Caco-2 (cell line): ENCODE measurements at regions not wholly inside any gene's neighbourhood (a gene's known extent, or its start where the extent isn't known, plus 50 kb on each side); places are given as distances from the start of the nearest gene placed in this dataset.
"Not testable (repeated sequence)": the region's sequence is repeated elsewhere in the genome, so short reads cannot be mapped to it uniquely, and the experiment has no call there.

Experiments
- BruUV-seq: library from RNA; stranded (reverse); fragments of 400-500 nt; replicated peaks from 2 replicates; lab custom pipeline; 2021; lab: Mats Ljungman, UMichigan
- CTCF ChIA-PET: fragments of 300-600 bp; sonication (Branson Sonifier 250); formaldehyde crosslinking; loops from one replicate; lab custom pipeline; 2022; ENCODE audit warnings: antibody characterized with exemption; lab: Charles Lee
- POLR2A ChIA-PET: fragments of 300-600 bp; sonication (Branson Sonifier 250); formaldehyde crosslinking; loops from one replicate; lab custom pipeline; 2022; ENCODE audit warnings: antibody characterized with exemption; lab: Charles Lee
- DNase-seq, 2 experiments: peaks; one replicate each; pipeline versions ENCODE4 v3.0.0 to v3.0.0-alpha.2; 2020 to 2022
- H3K27me3 ChIP-seq: replicated peaks from 2 replicates; pipeline ENCODE4 v1.6.0; 2011; ENCODE audit warnings: low read length; ENCODE audit not compliant: control insufficient read depth, insufficient read depth
- H3K36me3 ChIP-seq: 2 replicates; pipeline ENCODE4 v1.5.1; 2011; ENCODE audit warnings: low read length; ENCODE audit not compliant: control insufficient read depth, insufficient read depth
- H3K4me1 ChIP-seq: fragments of 250-450 bp; sonication (Bioruptor Pico); 2 replicates; pipeline ENCODE4 v1.5.1; 2020; ENCODE audit warnings: mild to moderate bottlenecking
- H3K4me3 ChIP-seq: 2 replicates; pipeline ENCODE4 v1.5.1; 2011; ENCODE audit warnings: low read depth, mild to moderate bottlenecking, control low read depth, low read length
- H3K9me3 ChIP-seq: fragments of 250-450 bp; sonication (Bioruptor Pico); 2 replicates; pipeline ENCODE4 v1.5.1; 2020; ENCODE audit warnings: mild to moderate bottlenecking, moderate library complexity
- H3K27ac Mint-ChIP-seq: one replicate; pipeline ENCODE4 v1.8.0; 2022; ENCODE audit warnings: mixed read lengths; ENCODE audit not compliant: unreplicated experiment
- H3K27me3 Mint-ChIP-seq: one replicate; pipeline ENCODE4 v1.8.0; 2022; ENCODE audit warnings: mixed read lengths; ENCODE audit not compliant: insufficient read depth, unreplicated experiment
- H3K36me3 Mint-ChIP-seq: one replicate; pipeline ENCODE4 v1.8.0; 2022; ENCODE audit warnings: mild to moderate bottlenecking, mixed read lengths; ENCODE audit not compliant: insufficient read depth, unreplicated experiment
- H3K4me1 Mint-ChIP-seq: one replicate; pipeline ENCODE4 v1.8.0; 2022; ENCODE audit warnings: low read depth, mixed read lengths; ENCODE audit not compliant: unreplicated experiment
- H3K4me3 Mint-ChIP-seq: one replicate; pipeline ENCODE4 v1.8.0; 2022; ENCODE audit warnings: mild to moderate bottlenecking, moderate library complexity, mixed read lengths; ENCODE audit not compliant: unreplicated experiment
- H3K9me3 Mint-ChIP-seq: one replicate; pipeline ENCODE4 v1.8.0; 2022; ENCODE audit warnings: mixed read lengths; ENCODE audit not compliant: unreplicated experiment
- intact Hi-C: fragments of 100-400 bp; cut with micrococcal nuclease; formaldehyde crosslinking; loops from one replicate; pipeline ENCODE4 v1.10.0; 2022; ENCODE audit not compliant: unreplicated experiment
- TF ChIP-seq, protein P1 (sequence below), 2 experiments: fragments of 200-600 bp in 1 of 2; IDR thresholded peaks; 1 replicate in 1 of 2; 2 replicates in 1 of 2; pipeline versions ENCODE4 v1.5.1 to v1.8.0; 2011 to 2022; ENCODE audit warnings: antibody characterized with exemption in 1 of 2, control low read depth in 1 of 2, inconsistent platforms in 1 of 2, low read depth in 1 of 2, low read length in 1 of 2, mild to moderate bottlenecking in 1 of 2, moderate library complexity in 1 of 2; ENCODE audit not compliant: insufficient read depth in 1 of 2, severe bottlenecking in 1 of 2, unreplicated experiment in 1 of 2

DNA sequence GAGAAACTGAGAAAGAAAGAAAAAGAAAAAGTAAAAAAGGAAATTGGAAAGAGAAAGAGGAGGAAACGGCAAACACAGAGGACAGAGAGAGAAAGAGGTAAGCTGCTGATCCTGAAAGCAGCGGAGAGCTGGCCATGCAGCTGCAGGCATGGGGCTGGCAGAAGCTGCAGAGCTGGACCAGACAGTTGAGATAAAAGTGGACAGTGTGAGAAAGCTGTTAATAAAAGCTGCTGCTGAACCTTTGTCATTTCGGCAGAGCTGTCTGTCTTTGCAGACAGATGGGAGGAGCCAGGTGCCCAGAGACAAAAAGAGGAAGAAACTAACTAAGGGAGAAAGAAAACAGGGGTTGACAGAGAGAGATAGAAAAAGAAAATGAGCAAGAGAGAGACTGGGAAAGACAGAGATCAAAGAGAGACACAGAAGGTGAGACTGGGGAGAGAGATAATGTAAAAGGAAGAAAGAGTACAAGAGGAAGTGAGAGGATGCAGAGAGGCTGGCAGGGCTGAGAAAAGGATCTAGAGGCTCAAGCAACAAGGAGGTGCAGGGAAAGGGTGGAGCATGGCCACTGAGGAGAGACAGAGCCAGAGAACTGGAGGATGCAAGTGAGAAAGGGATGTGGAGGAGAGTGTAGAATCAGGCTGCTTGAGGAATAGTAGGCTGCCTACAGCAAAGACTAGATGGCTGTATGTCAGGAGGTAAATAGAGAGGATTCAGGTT lies 376.8 kb upstream of the FGF16 start:
- Histone ChIP-seq H3K36me3 (no peaks in the 10 kb centered on the region), H3K4me1 (no peaks in the 10 kb centered on the region), H3K27me3 (no peaks in the 10 kb centered on the region), H3K9me3 (no peaks in the 10 kb centered on the region), H3K4me3 (no peak overlapping the region)
- no TSS peak for BruUV-seq
- Mint-ChIP-seq H3K27me3 (no peaks in the 10 kb centered on the region), H3K9me3 (no peaks in the 10 kb centered on the region), H3K27ac (no peak overlapping the region), H3K4me3 (no peak overlapping the region), H3K36me3 (no peaks in the 10 kb centered on the region), H3K4me1 (peaks cover 7% of the 10 kb centered on the region)
- POLR2A ChIA-PET = no interaction called here
- DNase-seq = no peak
- intact Hi-C loops = no loop called here
- TF ChIP-seq, protein P1, sequence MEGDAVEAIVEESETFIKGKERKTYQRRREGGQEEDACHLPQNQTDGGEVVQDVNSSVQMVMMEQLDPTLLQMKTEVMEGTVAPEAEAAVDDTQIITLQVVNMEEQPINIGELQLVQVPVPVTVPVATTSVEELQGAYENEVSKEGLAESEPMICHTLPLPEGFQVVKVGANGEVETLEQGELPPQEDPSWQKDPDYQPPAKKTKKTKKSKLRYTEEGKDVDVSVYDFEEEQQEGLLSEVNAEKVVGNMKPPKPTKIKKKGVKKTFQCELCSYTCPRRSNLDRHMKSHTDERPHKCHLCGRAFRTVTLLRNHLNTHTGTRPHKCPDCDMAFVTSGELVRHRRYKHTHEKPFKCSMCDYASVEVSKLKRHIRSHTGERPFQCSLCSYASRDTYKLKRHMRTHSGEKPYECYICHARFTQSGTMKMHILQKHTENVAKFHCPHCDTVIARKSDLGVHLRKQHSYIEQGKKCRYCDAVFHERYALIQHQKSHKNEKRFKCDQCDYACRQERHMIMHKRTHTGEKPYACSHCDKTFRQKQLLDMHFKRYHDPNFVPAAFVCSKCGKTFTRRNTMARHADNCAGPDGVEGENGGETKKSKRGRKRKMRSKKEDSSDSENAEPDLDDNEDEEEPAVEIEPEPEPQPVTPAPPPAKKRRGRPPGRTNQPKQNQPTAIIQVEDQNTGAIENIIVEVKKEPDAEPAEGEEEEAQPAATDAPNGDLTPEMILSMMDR (IDR thresholded peaks at IDR 0.05; ENCODE audit: insufficient read depth in 1 of 2, low read depth in 1 of 2, low read length in 1 of 2, severe bottlenecking in 1 of 2, unreplicated experiment in 1 of 2) = no peak
- CTCF ChIA-PET = no interaction called here

DNA sequence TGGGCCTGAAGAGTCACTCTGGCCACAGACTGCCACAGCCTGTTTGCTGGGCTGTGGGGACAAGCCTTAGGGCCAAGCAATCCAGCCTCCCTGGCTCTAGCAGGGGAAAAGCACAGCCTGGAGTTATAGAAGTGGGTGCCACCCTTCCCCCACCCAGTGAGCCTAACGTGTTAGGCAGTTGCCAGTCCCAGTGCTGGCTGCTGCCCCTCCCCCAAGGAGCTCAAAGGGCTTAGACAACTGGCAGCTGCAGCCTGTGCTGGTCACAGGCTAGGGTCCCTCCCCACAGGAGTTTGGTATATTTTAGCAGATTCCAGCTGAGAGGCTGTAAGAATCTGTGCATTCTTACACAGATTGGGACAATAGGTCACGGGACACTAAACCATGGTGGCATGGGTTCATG lies 370.3 kb upstream of the FGF16 start:
- no peaks in the 10 kb centered on the region for H3K36me3 ChIP-seq
- no peaks in the 10 kb centered on the region for H3K27me3 Mint-ChIP-seq
- H3K27me3 ChIP-seq = no peaks in the 10 kb centered on the region
- TF ChIP-seq, protein P1 (IDR thresholded peaks at IDR 0.05; ENCODE audit: insufficient read depth in 1 of 2, low read depth in 1 of 2, low read length in 1 of 2, severe bottlenecking in 1 of 2, unreplicated experiment in 1 of 2) = no peak
- H3K9me3 Mint-ChIP-seq = no peaks in the 10 kb centered on the region
- H3K4me3 ChIP-seq = no peak overlapping the region
- DNase-seq = no peak
- H3K27ac Mint-ChIP-seq = no peak overlapping the region
- no peaks in the 10 kb centered on the region for H3K4me1 Mint-ChIP-seq
- ChIA-PET POLR2A (no interaction called here), CTCF (no interaction called here)
- H3K4me3 Mint-ChIP-seq = no peak overlapping the region
- no peaks in the 10 kb centered on the region for H3K9me3 ChIP-seq
- no peaks in the 10 kb centered on the region for H3K4me1 ChIP-seq
- BruUV-seq = no TSS peak
- no peaks in the 10 kb centered on the region for H3K36me3 Mint-ChIP-seq
- intact Hi-C loops = no loop called here

DNA sequence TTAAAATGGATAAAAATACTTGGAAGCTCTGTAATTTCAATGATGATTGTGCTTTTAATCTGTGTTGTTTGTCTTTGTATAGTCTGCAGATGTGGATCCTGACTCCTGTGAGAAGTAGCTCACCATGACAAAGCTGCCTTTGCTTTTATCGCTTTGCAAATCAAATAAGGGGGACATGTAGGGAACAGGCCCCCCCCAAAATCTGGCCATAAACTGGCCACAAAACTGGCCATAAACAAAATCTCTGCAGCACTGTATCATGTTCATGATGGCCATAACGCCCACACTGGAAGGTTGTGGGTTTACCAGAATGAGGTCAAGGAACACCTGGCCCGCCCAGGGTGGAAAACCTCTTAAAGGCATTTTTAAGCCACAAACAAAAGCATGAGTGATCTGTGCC lies 366.0 kb upstream of the FGF16 start:
- POLR2A ChIA-PET, H3K27ac Mint-ChIP-seq, DNase-seq, H3K9me3 ChIP-seq, H3K36me3 Mint-ChIP-seq, intact Hi-C loops, H3K4me3 ChIP-seq, H3K4me1 ChIP-seq, H3K4me1 Mint-ChIP-seq, H3K4me3 Mint-ChIP-seq, CTCF ChIA-PET, BruUV-seq, H3K27me3 Mint-ChIP-seq, H3K9me3 Mint-ChIP-seq, H3K36me3 ChIP-seq, H3K27me3 ChIP-seq: not testable (repeated sequence)
